ENCODE measurements at regions not wholly inside any gene's neighbourhood (a gene's known extent, or its start where the extent isn't known, plus 50 kb on each side); places are given as distances from the start of the nearest gene placed in this dataset.

- TF ChIP-seq YY1 (IDR thresholded peaks at IDR 0.05; ENCODE audit: low read depth) (no peak), TEAD4 (IDR thresholded peaks at IDR 0.05) (no peak), CEBPB (IDR thresholded peaks at IDR 0.05) (no peak), TAF1 (IDR thresholded peaks at IDR 0.05; ENCODE audit: low read depth) (no peak), FOXM1 (IDR thresholded peaks at IDR 0.05; ENCODE audit: borderline replicate concordance, low read depth) (no peak), MAX (IDR thresholded peaks at IDR 0.05) (no peak), NFIC (IDR thresholded peaks at IDR 0.05) (no peak), RAD21 (IDR thresholded peaks at IDR 0.05; ENCODE audit: low read depth) (no peak), TCF12 (IDR thresholded peaks at IDR 0.05; ENCODE audit: low read depth) (no peak), EP300 (IDR thresholded peaks at IDR 0.05; ENCODE audit: borderline replicate concordance) (no peak), ZBTB7A (IDR thresholded peaks at IDR 0.05; ENCODE audit: low read depth) (no peak), EGR1 (IDR thresholded peaks at IDR 0.05) (no peak)
- TF ChIP-seq, protein P1, sequence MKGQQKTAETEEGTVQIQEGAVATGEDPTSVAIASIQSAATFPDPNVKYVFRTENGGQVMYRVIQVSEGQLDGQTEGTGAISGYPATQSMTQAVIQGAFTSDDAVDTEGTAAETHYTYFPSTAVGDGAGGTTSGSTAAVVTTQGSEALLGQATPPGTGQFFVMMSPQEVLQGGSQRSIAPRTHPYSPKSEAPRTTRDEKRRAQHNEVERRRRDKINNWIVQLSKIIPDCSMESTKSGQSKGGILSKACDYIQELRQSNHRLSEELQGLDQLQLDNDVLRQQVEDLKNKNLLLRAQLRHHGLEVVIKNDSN (IDR thresholded peaks at IDR 0.05), result no peak
- TF ChIP-seq, protein P2, sequence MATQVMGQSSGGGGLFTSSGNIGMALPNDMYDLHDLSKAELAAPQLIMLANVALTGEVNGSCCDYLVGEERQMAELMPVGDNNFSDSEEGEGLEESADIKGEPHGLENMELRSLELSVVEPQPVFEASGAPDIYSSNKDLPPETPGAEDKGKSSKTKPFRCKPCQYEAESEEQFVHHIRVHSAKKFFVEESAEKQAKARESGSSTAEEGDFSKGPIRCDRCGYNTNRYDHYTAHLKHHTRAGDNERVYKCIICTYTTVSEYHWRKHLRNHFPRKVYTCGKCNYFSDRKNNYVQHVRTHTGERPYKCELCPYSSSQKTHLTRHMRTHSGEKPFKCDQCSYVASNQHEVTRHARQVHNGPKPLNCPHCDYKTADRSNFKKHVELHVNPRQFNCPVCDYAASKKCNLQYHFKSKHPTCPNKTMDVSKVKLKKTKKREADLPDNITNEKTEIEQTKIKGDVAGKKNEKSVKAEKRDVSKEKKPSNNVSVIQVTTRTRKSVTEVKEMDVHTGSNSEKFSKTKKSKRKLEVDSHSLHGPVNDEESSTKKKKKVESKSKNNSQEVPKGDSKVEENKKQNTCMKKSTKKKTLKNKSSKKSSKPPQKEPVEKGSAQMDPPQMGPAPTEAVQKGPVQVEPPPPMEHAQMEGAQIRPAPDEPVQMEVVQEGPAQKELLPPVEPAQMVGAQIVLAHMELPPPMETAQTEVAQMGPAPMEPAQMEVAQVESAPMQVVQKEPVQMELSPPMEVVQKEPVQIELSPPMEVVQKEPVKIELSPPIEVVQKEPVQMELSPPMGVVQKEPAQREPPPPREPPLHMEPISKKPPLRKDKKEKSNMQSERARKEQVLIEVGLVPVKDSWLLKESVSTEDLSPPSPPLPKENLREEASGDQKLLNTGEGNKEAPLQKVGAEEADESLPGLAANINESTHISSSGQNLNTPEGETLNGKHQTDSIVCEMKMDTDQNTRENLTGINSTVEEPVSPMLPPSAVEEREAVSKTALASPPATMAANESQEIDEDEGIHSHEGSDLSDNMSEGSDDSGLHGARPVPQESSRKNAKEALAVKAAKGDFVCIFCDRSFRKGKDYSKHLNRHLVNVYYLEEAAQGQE (IDR thresholded peaks at IDR 0.05; ENCODE audit: low read depth), result no peak
Observed at GRCh38 chr11:90630176-90630575, 407.3 kb upstream of the CHORDC1 start.

Measured in Ishikawa (cell line).